GM18508 (cell line): ENCODE measurements at regions not wholly inside any gene's neighbourhood (a gene's known extent, or its start where the extent isn't known, plus 50 kb on each side); places are given as distances from the start of the nearest gene placed in this dataset.

Source experiments
- ATAC-seq: cut with Tn5 transposase; IDR thresholded peaks from one replicate; pipeline ENCODE4 v1.9.1; 2021; ENCODE audit warnings: moderate number of reproducible peaks; ENCODE audit not compliant: insufficient read depth, unreplicated experiment

DNA sequence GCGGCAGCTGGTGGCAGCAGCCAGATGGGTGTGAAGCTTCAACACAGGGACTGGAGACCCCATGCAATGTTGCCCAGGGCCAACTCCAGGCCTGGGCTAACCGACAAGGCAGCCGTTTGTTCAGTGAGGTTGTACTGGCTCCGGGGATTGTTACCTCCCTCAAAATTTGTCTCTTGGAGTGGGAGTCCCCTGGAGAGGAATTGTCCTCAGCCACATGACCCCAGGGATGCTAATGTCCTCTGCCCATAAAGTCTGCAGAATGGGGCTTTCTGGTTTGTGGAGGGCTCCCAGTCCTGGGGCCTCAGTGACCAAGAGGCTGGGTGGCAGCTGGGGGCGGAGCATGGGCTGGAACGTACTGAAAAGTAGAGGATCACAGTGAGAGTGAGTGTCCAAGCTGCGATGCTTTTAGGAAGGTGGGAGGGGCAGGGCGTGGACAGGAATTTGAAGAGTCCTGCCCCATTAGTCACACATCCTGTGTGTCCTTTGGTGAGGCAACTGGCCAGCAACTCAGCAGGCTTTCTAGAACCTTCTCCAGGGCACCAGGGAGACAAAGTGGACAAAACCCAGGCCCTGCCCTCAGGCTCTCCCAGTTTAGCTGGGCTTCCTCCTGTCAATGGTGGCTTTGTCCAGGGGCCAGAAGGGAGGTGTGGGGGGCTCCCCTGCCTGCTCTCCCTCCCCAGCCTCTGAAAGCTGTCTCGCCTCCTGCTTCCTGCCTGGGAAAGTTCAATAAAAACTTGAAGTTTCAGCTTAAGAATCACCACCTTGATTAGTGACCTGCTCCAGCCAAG lies 114.0 kb downstream of the NSG2 start:
- no peak for ATAC-seq

GRCh38 chr5:174165406-174165805 lies 119.9 kb downstream of the NSG2 start:
- no peak for ATAC-seq

- no peak for ATAC-seq
Observed at GRCh38 chr5:174166231-174167079, 120.9 kb downstream of the NSG2 start.

DNA sequence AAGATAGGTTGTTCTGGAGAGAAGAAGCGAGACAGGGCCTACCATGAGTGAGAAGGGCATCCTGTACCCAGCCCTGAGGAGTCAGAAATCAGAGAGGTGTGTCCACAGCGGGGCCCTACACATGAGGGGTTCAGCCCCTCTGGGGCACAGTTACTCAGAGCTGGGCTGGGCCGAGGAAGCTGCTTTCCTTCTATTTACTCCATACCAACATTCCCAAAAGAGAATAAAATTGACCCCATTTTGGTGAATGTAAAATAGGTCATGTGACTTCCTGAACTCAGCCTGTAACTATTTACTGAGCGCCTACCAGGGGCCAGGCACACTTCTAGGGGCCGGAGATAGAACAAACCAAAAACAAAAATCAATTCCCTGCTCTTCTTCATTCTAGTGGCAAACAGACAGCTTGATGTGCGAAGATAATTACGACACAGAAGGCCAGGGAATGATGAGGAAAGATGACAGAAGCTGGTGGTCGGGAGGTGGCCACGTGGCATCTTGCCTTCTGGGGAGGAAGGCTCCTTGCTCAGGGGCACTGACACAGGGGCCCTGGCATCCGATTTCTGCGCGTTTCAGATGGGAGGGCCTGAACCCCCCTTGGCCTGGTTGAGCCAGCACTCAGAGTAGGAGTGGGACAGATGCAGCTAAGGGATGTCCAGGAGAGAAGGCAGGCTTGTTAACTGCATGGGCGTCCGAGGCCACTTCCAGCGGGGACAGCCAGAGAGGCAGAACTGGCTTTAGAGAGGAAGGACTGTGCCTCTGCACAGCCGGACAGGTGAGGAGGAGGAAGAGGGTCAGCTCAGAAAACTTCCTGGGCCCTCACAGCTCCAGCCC lies 121.8 kb downstream of the NSG2 start:
- ATAC-seq: no peak

DNA sequence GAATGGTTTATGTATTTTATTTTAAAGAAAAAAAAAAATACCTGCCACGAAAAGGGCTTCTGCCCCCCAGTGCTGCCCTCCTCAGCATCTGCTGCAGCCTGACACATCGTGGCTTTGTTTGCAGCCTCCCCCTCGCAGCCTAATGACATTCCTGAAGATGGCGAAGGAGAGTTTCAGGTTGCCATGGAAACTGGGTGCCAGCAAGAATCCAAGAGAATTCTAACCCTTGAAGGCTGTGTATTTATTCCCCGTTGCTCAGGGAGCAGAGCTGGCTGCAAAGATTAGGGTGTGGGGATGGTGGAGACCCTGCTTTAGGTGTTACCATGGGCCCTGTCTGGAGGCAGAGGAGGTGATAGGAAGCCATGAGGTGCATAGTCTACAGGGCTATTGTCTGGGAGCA lies 126.6 kb downstream of the NSG2 start:
- ATAC-seq: no peak

GRCh38 chr5:174172566-174172965 lies 127.1 kb downstream of the NSG2 start:
- no peak for ATAC-seq

DNA sequence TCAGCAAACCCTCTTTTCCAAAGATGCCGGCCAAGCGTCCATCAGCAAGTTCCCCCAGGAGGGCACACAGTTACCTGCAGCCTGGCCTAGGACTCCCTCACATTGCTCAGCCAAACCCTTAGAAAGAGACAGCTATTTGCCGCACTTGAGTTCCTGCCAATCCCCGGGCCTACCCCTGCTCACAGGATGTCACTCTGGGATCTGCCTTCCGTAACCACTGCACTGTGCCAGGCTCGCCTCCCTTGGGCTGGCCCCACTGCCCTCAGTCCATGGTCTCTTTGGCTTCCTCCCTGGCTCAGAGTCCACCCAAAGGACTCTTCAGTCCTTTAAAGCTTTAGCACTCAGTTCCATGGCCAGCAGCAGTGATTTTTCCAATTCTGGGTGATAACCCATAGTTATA lies 128.3 kb downstream of the NSG2 start:
- ATAC-seq: no peak

DNA sequence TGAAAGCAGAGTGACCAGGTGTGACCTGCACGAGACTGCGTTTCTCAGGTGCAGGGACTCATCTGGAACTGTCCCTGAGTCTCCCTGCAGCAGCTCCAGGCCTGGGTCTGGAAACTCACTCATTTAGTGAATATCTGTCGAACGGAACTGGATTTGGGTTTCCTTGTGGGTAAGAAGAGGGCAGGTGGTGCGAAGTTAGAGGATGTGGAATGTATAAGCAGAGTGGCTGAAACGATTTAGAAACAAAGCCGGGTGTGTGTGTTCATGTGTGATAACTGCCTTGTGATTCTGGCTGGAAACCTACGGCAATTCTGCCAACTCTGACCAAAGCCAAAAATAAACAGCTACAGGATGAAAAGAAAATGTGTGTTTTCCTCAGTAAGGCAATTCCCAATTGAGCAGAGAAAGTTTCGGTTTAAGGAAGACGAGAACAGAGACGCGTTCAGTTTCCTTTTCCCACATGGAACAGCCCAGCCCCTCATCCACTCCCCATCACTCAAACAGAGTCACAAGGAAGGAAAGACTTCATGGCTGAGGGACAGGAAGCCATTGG lies 130.3 kb downstream of the NSG2 start:
- no peak for ATAC-seq

- ATAC-seq: no peak
Observed at GRCh38 chr5:174176511-174176910, 131.0 kb downstream of the NSG2 start.

DNA sequence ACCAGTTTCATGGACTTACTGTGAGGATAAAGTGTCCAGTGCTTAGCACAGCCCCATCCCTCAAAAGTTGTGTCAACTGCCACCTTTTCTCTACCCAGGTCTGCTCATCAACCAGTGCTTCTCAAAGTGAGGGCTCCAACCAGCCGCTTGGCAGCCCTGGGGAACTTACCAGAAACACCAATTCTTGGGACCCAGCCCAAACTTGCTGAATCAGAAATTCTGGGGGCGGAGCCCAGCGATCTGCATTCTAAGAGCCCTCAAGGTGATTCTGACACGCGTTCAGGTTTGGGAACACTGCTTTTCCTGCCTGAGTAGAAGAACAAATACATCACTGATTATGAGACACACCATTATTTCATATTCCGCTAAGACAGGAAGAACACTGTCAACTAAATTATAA lies 132.0 kb downstream of the NSG2 start:
- ATAC-seq: no peak

DNA sequence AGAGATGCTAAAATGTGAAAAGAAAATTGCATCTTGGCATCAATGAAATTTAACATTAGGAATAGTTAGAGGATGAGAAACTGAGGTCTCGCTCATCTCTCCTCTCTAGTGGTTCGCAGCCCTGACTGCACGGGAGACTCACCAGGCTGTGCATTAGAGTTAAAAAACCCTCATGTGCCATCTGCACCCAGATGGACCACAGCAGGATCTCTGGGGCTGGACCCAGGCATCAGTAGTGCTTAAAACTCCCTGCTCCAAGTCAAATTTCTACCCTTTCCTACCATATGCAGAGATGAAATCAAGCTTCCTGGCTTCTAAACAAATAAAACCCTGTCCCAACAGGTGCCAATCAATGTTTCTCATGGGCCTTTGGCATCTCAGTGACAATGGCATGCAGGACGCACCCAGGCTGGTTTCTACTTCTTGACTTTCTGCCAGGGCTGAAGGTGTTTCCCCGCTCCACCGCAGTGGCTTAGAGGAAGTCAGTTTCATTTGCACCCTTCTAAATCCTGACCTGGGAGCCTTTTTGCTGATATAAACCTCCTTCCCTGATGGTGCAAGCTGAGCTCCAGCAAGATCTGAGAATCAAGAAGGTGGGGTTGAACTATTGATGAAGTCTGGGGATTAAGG lies 132.6 kb downstream of the NSG2 start:
- ATAC-seq: no peak

DNA sequence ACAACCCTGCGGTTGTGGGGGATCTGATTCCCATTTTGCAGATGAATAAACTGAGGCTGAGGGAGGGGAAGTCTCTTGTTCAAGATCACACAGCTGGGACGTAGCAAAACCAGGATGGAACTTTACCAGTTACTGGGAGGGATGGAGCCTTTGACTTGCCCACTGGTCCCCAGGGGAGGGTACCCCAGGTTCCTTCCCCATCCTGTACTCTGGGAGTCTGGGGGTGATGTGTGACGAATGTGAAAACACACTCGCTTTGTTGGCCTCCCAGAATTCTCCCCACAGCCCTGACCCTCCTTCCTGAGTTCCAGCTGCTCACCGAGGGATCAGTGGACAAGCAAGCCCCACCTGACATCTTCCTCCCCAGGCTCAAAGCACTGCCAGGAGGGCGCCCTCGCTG lies 135.1 kb downstream of the NSG2 start:
- no peak for ATAC-seq

- no peak for ATAC-seq
Observed at GRCh38 chr5:174182111-174182510, 136.6 kb downstream of the NSG2 start.

GRCh38 chr5:174183701-174184100 lies 138.2 kb downstream of the NSG2 start:
- no peak for ATAC-seq

DNA sequence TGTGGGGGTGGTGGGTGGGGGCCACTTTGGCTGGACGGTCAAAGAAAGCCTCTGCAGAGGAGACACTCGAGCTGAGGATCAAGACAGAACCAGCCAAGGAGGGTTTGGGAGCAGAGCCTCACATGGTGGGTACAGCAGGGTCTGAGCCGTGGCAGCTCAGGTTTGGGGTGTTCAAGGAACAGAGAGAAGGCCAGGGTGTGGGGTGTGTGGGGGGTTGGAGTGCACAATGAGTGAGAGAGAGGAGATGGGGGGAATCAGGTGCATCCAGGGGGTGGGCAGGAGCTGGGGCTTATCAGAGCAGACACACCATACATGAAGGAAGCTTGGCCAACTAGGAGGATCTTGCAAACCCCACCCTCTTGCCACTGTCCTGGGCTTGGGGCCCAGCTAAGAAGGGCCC lies 140.0 kb downstream of the NSG2 start:
- no peak for ATAC-seq

GRCh38 chr5:174186096-174186695 lies 140.7 kb downstream of the NSG2 start:
- no peak for ATAC-seq

- ATAC-seq: no peak
Observed at GRCh38 chr5:174187001-174187400, 141.5 kb downstream of the NSG2 start.

DNA sequence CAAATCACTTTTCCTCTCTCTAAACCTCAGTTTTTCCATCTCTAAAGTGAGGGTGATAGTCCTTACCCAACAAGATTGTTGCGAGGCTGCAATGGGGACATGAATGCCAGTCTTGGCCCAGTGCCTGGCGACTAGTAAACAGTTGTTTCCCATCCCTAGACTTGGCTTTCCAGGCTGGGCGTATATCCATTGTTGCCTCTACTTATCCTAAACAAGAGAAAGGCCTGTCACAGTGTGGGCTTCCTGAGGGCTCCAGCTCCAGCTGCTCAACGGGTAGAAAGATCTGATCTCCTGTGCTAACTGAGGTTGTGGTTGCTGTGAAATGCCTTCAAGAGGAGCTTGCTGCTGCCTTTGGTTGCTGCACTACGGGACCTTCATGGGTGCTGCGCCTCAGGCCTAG lies 142.0 kb downstream of the NSG2 start:
- no peak for ATAC-seq

DNA sequence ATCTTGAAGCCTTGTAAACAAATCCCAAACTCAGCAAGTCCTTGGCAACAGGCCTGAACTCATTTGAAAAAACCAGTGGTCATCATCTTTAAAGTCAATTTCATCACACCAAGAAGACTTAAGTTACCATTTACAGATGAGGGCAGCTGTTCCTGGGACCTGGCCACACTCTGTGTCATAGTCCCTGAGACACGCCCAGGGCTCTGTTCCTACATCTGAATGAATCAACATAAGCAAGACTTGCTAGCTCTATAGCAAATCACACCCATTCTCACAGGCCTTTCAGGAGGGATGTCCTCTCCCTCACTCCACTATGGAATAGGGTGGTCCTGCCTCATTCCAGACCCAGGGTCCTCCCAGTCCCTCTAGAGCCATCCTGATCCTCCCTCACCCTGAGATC lies 142.8 kb downstream of the NSG2 start:
- ATAC-seq: no peak
